Endothelial cell (in vitro differentiated cells): ENCODE measurements at regions not wholly inside any gene's neighbourhood (a gene's known extent, or its start where the extent isn't known, plus 50 kb on each side); places are given as distances from the start of the nearest gene placed in this dataset.

Experiments used
- DNase-seq: peaks from one replicate; pipeline ENCODE4 v3.0.0; 2021; ENCODE audit warnings: low spot score
- H3K27ac Mint-ChIP-seq: one replicate; pipeline ENCODE4 v1.8.0; 2021; ENCODE audit warnings: mixed read lengths, inconsistent platforms; ENCODE audit not compliant: unreplicated experiment
- H3K27me3 Mint-ChIP-seq: one replicate; pipeline ENCODE4 v1.8.0; 2021; ENCODE audit warnings: mild to moderate bottlenecking, moderate library complexity, mixed read lengths, inconsistent platforms; ENCODE audit not compliant: unreplicated experiment
- H3K36me3 Mint-ChIP-seq: one replicate; pipeline ENCODE4 v1.8.0; 2021; ENCODE audit warnings: mild to moderate bottlenecking, low read depth, mixed read lengths, inconsistent platforms; ENCODE audit not compliant: unreplicated experiment
- H3K4me1 Mint-ChIP-seq: one replicate; pipeline ENCODE4 v1.8.0; 2021; ENCODE audit warnings: mild to moderate bottlenecking, mixed read lengths, inconsistent platforms; ENCODE audit not compliant: unreplicated experiment
- H3K4me3 Mint-ChIP-seq: one replicate; pipeline ENCODE4 v1.8.0; 2021; ENCODE audit warnings: mild to moderate bottlenecking, mixed read lengths, inconsistent platforms; ENCODE audit not compliant: unreplicated experiment
- H3K9me3 Mint-ChIP-seq: one replicate; pipeline ENCODE4 v1.8.0; 2021; ENCODE audit warnings: mixed read lengths, inconsistent platforms; ENCODE audit not compliant: unreplicated experiment
- CTCF ChIP-seq: fragments of 200-600 bp; sonication (generic); IDR thresholded peaks from one replicate; pipeline ENCODE4 v1.5.0; 2021; ENCODE audit warnings: antibody characterized with exemption; ENCODE audit not compliant: unreplicated experiment

GRCh38 chr20:4065391-4065844, 50.1 kb upstream of the RNF24 start:
- H3K4me3 Mint-ChIP-seq: no peak overlapping the region
- peaks cover 24% of the 10 kb centered on the region for H3K4me1 Mint-ChIP-seq
- peaks cover 4% of the 10 kb centered on the region for H3K36me3 Mint-ChIP-seq
- no peak for DNase-seq
- H3K27ac Mint-ChIP-seq: no peak overlapping the region
- H3K9me3 Mint-ChIP-seq: no peaks in the 10 kb centered on the region
- TF ChIP-seq CTCF: no peak
- peaks cover 8% of the 10 kb centered on the region for H3K27me3 Mint-ChIP-seq
